Liver (tissue), 8 donors: ENCODE measurements at regions not wholly inside any gene's neighbourhood (a gene's known extent, or its start where the extent isn't known, plus 50 kb on each side); places are given as distances from the start of the nearest gene placed in this dataset.

Experiments
- DNase-seq: peaks from one replicate; pipeline ENCODE4 v3.0.0-alpha.2; 2017; ENCODE audit warnings: low spot score
- H3K27ac ChIP-seq, 2 donors: one replicate each; pipeline ENCODE4 v1.7.0; 2013; ENCODE audit warnings: inconsistent platforms in 2 of 2, low read length in 2 of 2, control low read depth in 1 of 2, low read depth in 1 of 2, mild to moderate bottlenecking in 1 of 2
- H3K27me3 ChIP-seq, 4 donors: one replicate each; pipeline versions ENCODE4 v1.6.1 to v1.7.0; 2013; ENCODE audit warnings: low read length in 3 of 4, inconsistent platforms in 1 of 4, mild to moderate bottlenecking in 1 of 4, moderate library complexity in 1 of 4; ENCODE audit not compliant: control insufficient read depth in 4 of 4, insufficient read depth in 4 of 4
- H3K36me3 ChIP-seq, 4 donors: one replicate each; pipeline versions ENCODE4 v1.6.1 to v1.7.0; 2013; ENCODE audit warnings: low read length in 3 of 4, mild to moderate bottlenecking in 3 of 4, low read depth in 1 of 4, moderate library complexity in 1 of 4; ENCODE audit not compliant: control insufficient read depth in 4 of 4, insufficient read depth in 3 of 4
- H3K4me1 ChIP-seq, 4 donors: one replicate each; pipeline versions ENCODE4 v1.6.1 to v1.7.0; 2013; ENCODE audit warnings: low read length in 3 of 4, mild to moderate bottlenecking in 3 of 4, moderate library complexity in 1 of 4; ENCODE audit not compliant: control insufficient read depth in 4 of 4, insufficient read depth in 4 of 4
- H3K4me3 ChIP-seq, 3 donors: one replicate each; pipeline versions ENCODE4 v1.6.1 to v1.7.0; 2013; ENCODE audit warnings: low read length in 3 of 3, control low read depth in 1 of 3, low read depth in 1 of 3, mild to moderate bottlenecking in 1 of 3
- H3K9ac ChIP-seq, 2 donors: one replicate each; pipeline ENCODE4 v1.7.0; 2013; ENCODE audit warnings: low read length in 2 of 2, mild to moderate bottlenecking in 2 of 2, moderate library complexity in 2 of 2, control low read depth in 1 of 2, low read depth in 1 of 2
- H3K9me3 ChIP-seq, 4 donors: one replicate each; pipeline versions ENCODE4 v1.6.1 to v1.7.0; 2013; ENCODE audit warnings: low read length in 3 of 4; ENCODE audit not compliant: control insufficient read depth in 4 of 4
- FOXA1 ChIP-seq: IDR thresholded peaks from 2 replicates; pipeline ENCODE4 v1.6.1; 2016; ENCODE audit warnings: antibody characterized with exemption
- RAD21 ChIP-seq, 2 donors: IDR thresholded peaks; 2 replicates each; pipeline ENCODE4 v1.6.1; 2016; ENCODE audit warnings: antibody characterized with exemption in 2 of 2, mild to moderate bottlenecking in 2 of 2
- WGBS: extraction: QIAGEN DNeasy Blood & Tissue Kit; methylation state at CpG from one replicate; pipeline ENCODE4 v1.1.7; 2013; 5-methylcytosine and 5-hydroxymethylcytosine counted together
- small RNA-seq: library from RNA; depleted of rRNA; stranded (forward); fragments of <200 nt; gene quantifications from one replicate; pipeline ENCODE3, GENCODE V24; 2014
- donor health status: healthy.
- donor health status: healthy.
- donor health status: healthy.
- donor health status: healthy.

- no peaks in the 10 kb centered on the region for H3K36me3 ChIP-seq
- WGBS = 98% methylated on average over 1 of the region's 1 CpG
- H3K27me3 ChIP-seq = no peaks in the 10 kb centered on the region
Measured at GRCh38 chr3:168152149-168152548, 56.4 kb upstream of the GOLIM4 start.

More at GRCh38 chr3:168152149-168152548, 56.4 kb upstream of the GOLIM4 start:
- peaks cover 0 to 6% (median under 1%) of the 10 kb centered on the region in 4 donors for H3K9me3 ChIP-seq
- TF ChIP-seq RAD21 (IDR thresholded peaks at IDR 0.05) (no peak), FOXA1 (no peak)
- no peaks in the 10 kb centered on the region for H3K4me1 ChIP-seq
- no peak overlapping the region for H3K9ac ChIP-seq
- DNase-seq = no peak
- H3K27ac ChIP-seq = no peak overlapping the region
- H3K4me3 ChIP-seq = peak overlapping the region in 1 of 3 donors; percentile 28

Small RNA genes lying in the stretch of these regions (small RNA-seq; reads per million reads assigned to genes)
- gene MIR551B (0.80 reads per million, percentile 72 among the genes with 10 or more reads in this experiment), gene RNU2-20P (0.11 reads per million)
